ENCODE measurements at regions not wholly inside any gene's neighbourhood (a gene's known extent, or its start where the extent isn't known, plus 50 kb on each side); places are given as distances from the start of the nearest gene placed in this dataset.

DNA sequence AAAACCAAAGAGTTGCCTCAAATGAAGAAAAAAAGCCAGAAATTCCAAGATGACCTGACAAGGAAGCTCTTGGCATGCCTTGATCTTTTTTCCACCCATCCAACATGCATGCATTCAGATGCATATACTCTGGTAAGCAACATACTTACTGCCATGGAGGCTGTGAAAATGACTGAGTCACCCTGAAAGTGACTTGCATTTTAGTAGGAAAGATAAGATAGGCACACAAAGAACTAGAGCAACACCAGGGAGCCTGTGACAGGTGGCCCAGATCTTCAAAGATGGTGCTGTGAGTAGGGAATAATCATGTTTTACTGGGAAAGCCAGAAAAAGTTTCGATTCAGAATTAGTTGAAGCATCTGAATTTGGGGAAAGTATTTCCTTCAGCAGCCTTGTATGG is 185.1 kb upstream of the SLCO3A1 start:
- H3K36me3 ChIP-seq (ENCODE audit: low read length) = no peaks in the 10 kb centered on the region
- H3K4me3 ChIP-seq (ENCODE audit: insufficient read depth, low read length, poor library complexity, severe bottlenecking) = no peak overlapping the region
- H3K27ac ChIP-seq (ENCODE audit: low read depth, low read length) = no peak overlapping the region
- TF ChIP-seq EZH2phosphoT487 (conservative IDR thresholded peaks at IDR 0.05; ENCODE audit: low read length) = no peak
- TF ChIP-seq, protein P1, sequence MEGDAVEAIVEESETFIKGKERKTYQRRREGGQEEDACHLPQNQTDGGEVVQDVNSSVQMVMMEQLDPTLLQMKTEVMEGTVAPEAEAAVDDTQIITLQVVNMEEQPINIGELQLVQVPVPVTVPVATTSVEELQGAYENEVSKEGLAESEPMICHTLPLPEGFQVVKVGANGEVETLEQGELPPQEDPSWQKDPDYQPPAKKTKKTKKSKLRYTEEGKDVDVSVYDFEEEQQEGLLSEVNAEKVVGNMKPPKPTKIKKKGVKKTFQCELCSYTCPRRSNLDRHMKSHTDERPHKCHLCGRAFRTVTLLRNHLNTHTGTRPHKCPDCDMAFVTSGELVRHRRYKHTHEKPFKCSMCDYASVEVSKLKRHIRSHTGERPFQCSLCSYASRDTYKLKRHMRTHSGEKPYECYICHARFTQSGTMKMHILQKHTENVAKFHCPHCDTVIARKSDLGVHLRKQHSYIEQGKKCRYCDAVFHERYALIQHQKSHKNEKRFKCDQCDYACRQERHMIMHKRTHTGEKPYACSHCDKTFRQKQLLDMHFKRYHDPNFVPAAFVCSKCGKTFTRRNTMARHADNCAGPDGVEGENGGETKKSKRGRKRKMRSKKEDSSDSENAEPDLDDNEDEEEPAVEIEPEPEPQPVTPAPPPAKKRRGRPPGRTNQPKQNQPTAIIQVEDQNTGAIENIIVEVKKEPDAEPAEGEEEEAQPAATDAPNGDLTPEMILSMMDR (IDR thresholded peaks at IDR 0.05; ENCODE audit: insufficient read depth, low read length, poor library complexity, severe bottlenecking) = no peak
- no peaks in the 10 kb centered on the region for H3F3A ChIP-seq (ENCODE audit: insufficient read depth)
- H3K9me2 ChIP-seq (replicated peaks; ENCODE audit: insufficient read depth, low read length) = no peaks in the 10 kb centered on the region
- no peak overlapping the region for H3K9ac ChIP-seq (ENCODE audit: low read length)
- no peaks in the 10 kb centered on the region for H4K20me1 ChIP-seq (ENCODE audit: low read depth, low read length)
- H3K9me3 ChIP-seq (ENCODE audit: insufficient read depth, low read length) = no peaks in the 10 kb centered on the region
- no peak overlapping the region for H3K4me2 ChIP-seq (ENCODE audit: low read depth, low read length, poor library complexity, severe bottlenecking)
- H3K27me3 ChIP-seq (ENCODE audit: low read length) = no peaks in the 10 kb centered on the region
- H2AFZ ChIP-seq (ENCODE audit: low read depth, low read length, severe bottlenecking) = no peak overlapping the region
- no peaks in the 10 kb centered on the region for H3K79me2 ChIP-seq (ENCODE audit: insufficient read depth, low read length)

DNA sequence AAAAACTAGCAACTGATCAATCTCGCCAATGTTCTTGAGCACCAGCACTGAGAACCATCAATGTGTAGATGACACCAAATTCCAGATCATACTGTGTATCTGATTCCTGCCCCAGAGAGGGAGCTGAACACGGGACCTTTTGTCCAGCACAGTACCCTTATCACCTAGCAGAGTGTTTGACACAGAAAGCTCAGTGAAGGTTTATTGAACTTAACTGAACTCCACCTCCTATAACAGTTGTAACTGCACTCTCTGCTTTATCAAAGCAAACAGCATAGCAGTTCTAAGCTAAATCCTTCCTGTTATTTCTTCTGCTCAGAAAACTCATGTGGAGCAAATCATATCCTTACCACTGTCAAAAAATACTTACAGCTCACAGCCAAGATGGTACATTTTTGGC is 183.4 kb upstream of the SLCO3A1 start:
- no peaks in the 10 kb centered on the region for H3K27me3 ChIP-seq (ENCODE audit: low read length)
- H4K20me1 ChIP-seq (ENCODE audit: low read depth, low read length) = no peaks in the 10 kb centered on the region
- H3K9ac ChIP-seq (ENCODE audit: low read length) = no peak overlapping the region
- no peaks in the 10 kb centered on the region for H3F3A ChIP-seq (ENCODE audit: insufficient read depth)
- no peaks in the 10 kb centered on the region for H3K79me2 ChIP-seq (ENCODE audit: insufficient read depth, low read length)
- no peaks in the 10 kb centered on the region for H3K36me3 ChIP-seq (ENCODE audit: low read length)
- no peaks in the 10 kb centered on the region for H3K9me2 ChIP-seq (replicated peaks; ENCODE audit: insufficient read depth, low read length)
- 0 out of 2 replicates have a peak, but pooled peaks cover 5% of the 10 kb centered on the region for H3K9me3 ChIP-seq (ENCODE audit: insufficient read depth, low read length)
- no peak overlapping the region for H3K4me2 ChIP-seq (ENCODE audit: low read depth, low read length, poor library complexity, severe bottlenecking)
- no peak overlapping the region for H2AFZ ChIP-seq (ENCODE audit: low read depth, low read length, severe bottlenecking)
- H3K4me3 ChIP-seq (ENCODE audit: insufficient read depth, low read length, poor library complexity, severe bottlenecking) = no peak overlapping the region
- no peak overlapping the region for H3K27ac ChIP-seq (ENCODE audit: low read depth, low read length)
- TF ChIP-seq, protein P1 (IDR thresholded peaks at IDR 0.05; ENCODE audit: insufficient read depth, low read length, poor library complexity, severe bottlenecking) = no peak
- TF ChIP-seq EZH2phosphoT487 (conservative IDR thresholded peaks at IDR 0.05; ENCODE audit: low read length) = no peak

DNA sequence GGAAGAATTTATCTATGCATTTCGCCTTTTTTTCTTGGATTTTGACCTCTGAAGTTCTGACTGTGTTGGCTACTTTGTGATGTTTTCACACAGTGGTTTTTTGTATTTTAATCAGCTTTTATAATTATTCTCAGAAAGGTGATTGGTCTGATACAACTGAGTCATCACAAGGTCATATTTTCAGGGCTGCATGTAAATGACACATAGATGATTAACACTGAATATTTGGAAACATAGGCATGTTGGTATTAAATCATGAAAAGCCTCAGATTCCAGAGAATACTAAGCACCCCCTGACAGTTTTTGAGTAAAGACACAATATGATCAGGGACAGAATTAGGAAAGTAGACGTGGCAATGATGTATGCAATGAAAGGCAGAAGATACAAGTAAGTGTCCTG is 175.5 kb upstream of the SLCO3A1 start:
- H3K4me2 ChIP-seq (ENCODE audit: low read depth, low read length, poor library complexity, severe bottlenecking) = no peak overlapping the region
- H3K27ac ChIP-seq (ENCODE audit: low read depth, low read length) = no peak overlapping the region
- H3K9me3 ChIP-seq (ENCODE audit: insufficient read depth, low read length) = 0 out of 2 replicates have a peak, but pooled peaks cover 5% of the 10 kb centered on the region
- H3K36me3 ChIP-seq (ENCODE audit: low read length) = no peaks in the 10 kb centered on the region
- no peak overlapping the region for H2AFZ ChIP-seq (ENCODE audit: low read depth, low read length, severe bottlenecking)
- H3K27me3 ChIP-seq (ENCODE audit: low read length) = no peaks in the 10 kb centered on the region
- H4K20me1 ChIP-seq (ENCODE audit: low read depth, low read length) = no peaks in the 10 kb centered on the region
- H3F3A ChIP-seq (ENCODE audit: insufficient read depth) = no peaks in the 10 kb centered on the region
- H3K9ac ChIP-seq (ENCODE audit: low read length) = no peak overlapping the region
- no peaks in the 10 kb centered on the region for H3K9me2 ChIP-seq (replicated peaks; ENCODE audit: insufficient read depth, low read length)
- no peaks in the 10 kb centered on the region for H3K79me2 ChIP-seq (ENCODE audit: insufficient read depth, low read length)
- TF ChIP-seq, protein P1 (IDR thresholded peaks at IDR 0.05; ENCODE audit: insufficient read depth, low read length, poor library complexity, severe bottlenecking) = no peak
- TF ChIP-seq EZH2phosphoT487 (conservative IDR thresholded peaks at IDR 0.05; ENCODE audit: low read length) = no peak
- H3K4me3 ChIP-seq (ENCODE audit: insufficient read depth, low read length, poor library complexity, severe bottlenecking) = no peak overlapping the region

Data from SU-DHL-6 (cell line).